ENCODE measurements at regions not wholly inside any gene's neighbourhood (a gene's known extent, or its start where the extent isn't known, plus 50 kb on each side); places are given as distances from the start of the nearest gene placed in this dataset.

GRCh38 chr10:64037071-64037661 is 516.0 kb downstream of the REEP3 start:
- DNase-seq (ENCODE audit: low read depth), result no peak
- TF ChIP-seq, protein P1, sequence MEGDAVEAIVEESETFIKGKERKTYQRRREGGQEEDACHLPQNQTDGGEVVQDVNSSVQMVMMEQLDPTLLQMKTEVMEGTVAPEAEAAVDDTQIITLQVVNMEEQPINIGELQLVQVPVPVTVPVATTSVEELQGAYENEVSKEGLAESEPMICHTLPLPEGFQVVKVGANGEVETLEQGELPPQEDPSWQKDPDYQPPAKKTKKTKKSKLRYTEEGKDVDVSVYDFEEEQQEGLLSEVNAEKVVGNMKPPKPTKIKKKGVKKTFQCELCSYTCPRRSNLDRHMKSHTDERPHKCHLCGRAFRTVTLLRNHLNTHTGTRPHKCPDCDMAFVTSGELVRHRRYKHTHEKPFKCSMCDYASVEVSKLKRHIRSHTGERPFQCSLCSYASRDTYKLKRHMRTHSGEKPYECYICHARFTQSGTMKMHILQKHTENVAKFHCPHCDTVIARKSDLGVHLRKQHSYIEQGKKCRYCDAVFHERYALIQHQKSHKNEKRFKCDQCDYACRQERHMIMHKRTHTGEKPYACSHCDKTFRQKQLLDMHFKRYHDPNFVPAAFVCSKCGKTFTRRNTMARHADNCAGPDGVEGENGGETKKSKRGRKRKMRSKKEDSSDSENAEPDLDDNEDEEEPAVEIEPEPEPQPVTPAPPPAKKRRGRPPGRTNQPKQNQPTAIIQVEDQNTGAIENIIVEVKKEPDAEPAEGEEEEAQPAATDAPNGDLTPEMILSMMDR (IDR thresholded peaks at IDR 0.05; ENCODE audit: control insufficient read depth, insufficient read depth, low read depth, low read length, missing control alignments), result no peak

DNA sequence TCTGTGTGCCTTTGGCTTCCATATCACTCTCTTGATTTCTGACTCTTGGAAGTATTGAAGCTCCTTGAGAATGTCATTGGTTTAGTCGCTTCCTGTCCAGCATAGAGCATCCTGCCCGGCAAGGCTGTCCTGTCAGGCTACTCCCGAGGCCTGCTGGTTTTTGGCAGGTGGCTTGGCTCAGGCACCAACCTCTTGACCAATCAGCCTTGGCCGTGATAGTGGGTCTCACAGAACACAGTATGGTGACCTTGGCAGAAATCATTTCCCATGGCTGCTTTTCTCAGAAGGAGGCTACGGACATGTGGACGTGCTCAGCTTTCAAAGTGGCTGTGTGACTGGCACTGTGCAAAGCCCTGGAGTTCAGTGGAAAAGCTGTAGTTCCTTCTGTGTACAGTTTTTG is 516.9 kb downstream of the REEP3 start:
- DNase-seq (ENCODE audit: low read depth), result no peak
- H3K4me3 ChIP-seq (ENCODE audit: control insufficient read depth, low read depth, low read length), result no peak overlapping the region
- TF ChIP-seq, protein P1 (IDR thresholded peaks at IDR 0.05; ENCODE audit: control insufficient read depth, insufficient read depth, low read depth, low read length, missing control alignments), result no peak

More at GRCh38 chr10:64037071-64037661, 516.0 kb downstream of the REEP3 start:
- no peak overlapping the region for H3K4me3 ChIP-seq (ENCODE audit: control insufficient read depth, low read depth, low read length)

DNA sequence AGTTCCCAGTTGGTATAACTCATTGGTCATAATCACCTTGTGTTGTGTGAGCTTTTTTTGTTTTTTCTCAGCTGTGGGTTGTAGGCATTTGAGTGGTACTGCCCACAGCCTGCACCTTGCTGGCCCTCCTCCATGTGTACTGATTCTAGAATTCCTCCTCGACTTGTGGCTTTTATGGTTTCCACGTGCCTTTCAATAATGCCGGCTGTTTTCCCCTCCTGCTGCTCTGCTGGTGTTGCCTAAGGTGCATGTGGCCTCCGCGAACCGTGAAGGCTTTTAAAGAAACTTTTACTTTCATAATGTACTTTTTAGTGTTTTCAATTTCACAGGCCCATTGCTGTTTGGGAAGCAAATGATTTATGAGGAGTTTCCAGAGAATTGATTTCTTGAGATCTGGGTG is 518.0 kb downstream of the REEP3 start:
- H3K4me3 ChIP-seq (ENCODE audit: control insufficient read depth, low read depth, low read length), result no peak overlapping the region
- TF ChIP-seq, protein P1 (IDR thresholded peaks at IDR 0.05; ENCODE audit: control insufficient read depth, insufficient read depth, low read depth, low read length, missing control alignments), result no peak
- DNase-seq (ENCODE audit: low read depth), result no peak

DNA sequence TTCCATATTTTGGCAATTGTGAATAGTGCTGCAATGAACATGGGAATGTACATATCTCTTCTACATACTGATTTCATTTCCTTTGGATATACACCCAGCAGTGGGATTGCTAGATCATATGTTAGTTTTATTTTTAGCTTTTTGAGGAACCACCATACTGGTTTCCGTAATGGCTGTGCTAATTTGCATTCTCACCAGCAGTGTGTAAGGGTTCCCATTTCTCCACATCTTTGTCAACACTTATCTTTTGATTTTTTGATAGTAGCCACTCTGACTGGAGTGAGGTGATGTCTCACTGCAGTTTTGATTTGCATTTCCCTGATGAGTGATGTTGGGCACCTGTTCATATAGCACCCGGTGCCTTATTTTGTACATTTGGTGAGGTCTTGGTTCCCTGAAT is 519.6 kb downstream of the REEP3 start:
- TF ChIP-seq, protein P1 (IDR thresholded peaks at IDR 0.05; ENCODE audit: control insufficient read depth, insufficient read depth, low read depth, low read length, missing control alignments), result no peak
- H3K4me3 ChIP-seq (ENCODE audit: control insufficient read depth, low read depth, low read length), result no peak overlapping the region

DNA sequence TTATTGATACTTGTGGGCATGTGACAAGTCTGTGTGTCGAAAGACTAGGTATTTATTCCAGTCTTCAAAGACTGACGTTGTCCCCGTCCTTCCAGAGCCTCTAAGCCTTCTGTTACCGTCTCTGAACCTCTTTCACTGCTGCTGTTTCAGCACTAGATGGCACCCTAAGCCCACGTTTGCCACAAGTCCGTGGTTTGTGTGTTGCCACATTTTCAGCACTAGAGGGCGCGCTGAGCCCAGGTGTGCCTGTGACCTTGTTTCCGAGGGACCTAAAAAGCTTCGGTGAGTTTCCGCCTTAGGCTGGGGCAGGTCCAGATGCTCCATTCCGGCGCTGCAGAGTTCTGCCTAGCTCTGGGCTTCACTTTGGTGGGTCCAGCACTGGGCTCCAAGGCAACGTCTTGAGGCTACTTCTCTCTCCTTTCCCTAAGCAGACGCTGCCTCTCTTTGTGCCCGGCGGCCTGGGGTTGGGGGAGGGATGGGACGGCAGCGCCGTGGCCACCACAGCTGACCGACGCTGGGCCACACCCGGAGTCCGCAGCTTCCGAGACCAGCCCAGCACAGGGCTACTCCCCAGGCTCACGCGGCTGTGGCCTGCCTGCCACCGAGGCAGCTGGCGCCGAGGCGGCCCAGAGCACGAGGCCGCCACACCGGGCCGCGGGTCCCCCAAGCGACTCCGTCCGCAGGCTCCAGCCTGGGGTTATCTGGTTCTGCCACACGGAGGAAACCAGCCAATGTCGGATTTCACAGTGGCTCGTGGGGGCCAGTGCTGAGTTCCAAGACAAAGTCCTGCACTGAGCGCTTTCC is 520.2 kb downstream of the REEP3 start:
- TF ChIP-seq, protein P1 (IDR thresholded peaks at IDR 0.05; ENCODE audit: control insufficient read depth, insufficient read depth, low read depth, low read length, missing control alignments), result peak; percentile 99
- H3K4me3 ChIP-seq (ENCODE audit: control insufficient read depth, low read depth, low read length), result peak overlapping the region; percentile 23
- DNase-seq (ENCODE audit: low read depth), result peak; percentile 29

More for the DNA sequence above, 519.6 kb downstream of the REEP3 start:
- DNase-seq (ENCODE audit: low read depth), result no peak

DNA sequence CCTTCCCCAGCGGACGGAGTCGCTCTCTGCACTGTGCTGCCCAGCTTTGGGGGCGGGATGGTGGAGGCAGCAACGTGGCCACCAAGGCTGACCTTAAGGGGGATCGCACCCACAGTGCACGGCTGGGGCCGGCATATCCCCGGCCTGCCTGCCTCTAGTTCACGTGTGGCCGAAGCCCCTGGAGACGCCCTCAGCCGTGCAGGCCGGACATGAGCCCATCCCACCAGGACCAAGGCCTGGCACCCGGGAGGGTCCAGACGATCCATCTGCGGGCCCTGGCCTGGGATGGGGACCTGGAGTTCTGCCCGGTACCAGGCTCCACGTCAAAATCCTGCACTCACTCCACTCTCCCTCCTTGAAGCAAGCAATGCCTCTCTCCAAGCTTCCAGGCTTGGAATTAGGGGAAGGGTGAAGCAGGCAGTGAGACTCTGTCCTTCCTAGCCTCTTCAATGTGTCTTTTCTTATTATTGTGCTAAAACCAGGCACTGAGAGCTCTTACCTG is 520.8 kb downstream of the REEP3 start:
- DNase-seq (ENCODE audit: low read depth), result no peak
- TF ChIP-seq, protein P1 (IDR thresholded peaks at IDR 0.05; ENCODE audit: control insufficient read depth, insufficient read depth, low read depth, low read length, missing control alignments), result no peak
- no peak overlapping the region for H3K4me3 ChIP-seq (ENCODE audit: control insufficient read depth, low read depth, low read length)

Data from AG09309 (cell line).